ENCODE measurements at regions not wholly inside any gene's neighbourhood (a gene's known extent, or its start where the extent isn't known, plus 50 kb on each side); places are given as distances from the start of the nearest gene placed in this dataset.

GRCh38 chr16:86739808-86740207 is 161.5 kb downstream of the FOXL1 start:
- TF ChIP-seq POLR2A (IDR thresholded peaks at IDR 0.05; ENCODE audit: low read length) (no peak), MAX (IDR thresholded peaks at IDR 0.05) (no peak), CTCF (IDR thresholded peaks at IDR 0.05) (no peak), CEBPB (IDR thresholded peaks at IDR 0.05) (no peak)

Data from A549 (cell line).